Spleen (tissue), 7 donors: ENCODE measurements at regions not wholly inside any gene's neighbourhood (a gene's known extent, or its start where the extent isn't known, plus 50 kb on each side); places are given as distances from the start of the nearest gene placed in this dataset.
A peak's percentile ranks its signal among the peaks of the same experiment; 100 is the strongest.

Experiments
- POLR2A ChIP-seq, 3 donors: fragments of 450-650 bp; IDR thresholded peaks; one replicate each; pipeline ENCODE4 v1.5.1; 2017; ENCODE audit warnings: antibody characterized with exemption in 3 of 3, mild to moderate bottlenecking in 1 of 3
- POLR2AphosphoS5 ChIP-seq, 3 donors: sonication (generic); formaldehyde crosslinking; IDR thresholded peaks; one replicate each; pipeline ENCODE4 v1.5.1; 2017; ENCODE audit warnings: antibody characterized with exemption in 3 of 3
- TF ChIP-seq, protein P1 (sequence below), 11 experiments: fragments of 200-600 bp in 7 of 11; fragments of 450-650 bp in 4 of 11; sonication (generic) in 4 of 11; IDR thresholded peaks in 8 of 11; conservative IDR thresholded peaks in 3 of 11; 1 replicate in 7 of 11; 2 replicates in 4 of 11; pipeline versions ENCODE4 v1.4.0 to v1.8.0; 2016 to 2021; ENCODE audit warnings: antibody characterized with exemption in 11 of 11, inconsistent platforms in 4 of 11, mild to moderate bottlenecking in 1 of 11
- donor health status: DM: no; HTN: no; CAD: no; lungs with moderate emphysema.
- donor health status: DM: no; HTN: no; CAD: no.
- donor health status: DM: no; HTN: no; CAD: no.

DNA sequence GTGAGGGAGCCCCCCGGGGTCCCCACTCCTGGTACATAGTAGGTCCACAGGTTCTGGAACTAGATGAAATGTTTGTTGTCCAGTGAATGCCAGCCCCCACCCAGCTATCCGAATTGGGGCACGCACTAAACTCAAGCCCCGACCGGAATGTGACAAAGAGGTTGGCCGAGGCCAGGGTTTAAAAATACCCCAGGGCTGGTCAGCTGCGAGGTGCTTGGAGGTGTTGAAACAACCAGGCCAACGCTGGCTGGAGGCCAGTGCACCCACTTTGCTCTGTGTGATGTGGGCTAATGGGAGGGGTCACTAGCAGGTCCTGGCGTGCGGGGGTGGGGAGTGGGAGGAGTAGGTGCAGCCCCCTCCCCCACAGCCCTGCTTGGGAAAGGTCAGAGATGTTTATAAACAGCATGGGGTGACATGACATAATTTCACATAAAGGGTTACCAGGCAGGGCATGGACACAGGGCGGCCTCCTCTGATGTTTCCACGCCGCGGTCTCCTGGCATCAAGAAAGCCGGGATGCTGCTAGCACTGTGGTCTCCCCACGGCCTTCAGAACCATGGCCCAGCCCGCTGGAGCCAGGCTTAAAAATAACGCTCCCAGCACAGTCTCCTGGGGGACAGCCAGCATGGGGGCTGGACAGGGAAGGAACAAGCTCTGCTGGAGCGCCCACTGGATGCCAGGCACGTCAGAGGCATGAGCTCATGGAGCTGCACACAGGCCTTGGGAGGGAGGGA is 111.2 kb upstream of the PTPN1 start:
- TF ChIP-seq, protein P1, sequence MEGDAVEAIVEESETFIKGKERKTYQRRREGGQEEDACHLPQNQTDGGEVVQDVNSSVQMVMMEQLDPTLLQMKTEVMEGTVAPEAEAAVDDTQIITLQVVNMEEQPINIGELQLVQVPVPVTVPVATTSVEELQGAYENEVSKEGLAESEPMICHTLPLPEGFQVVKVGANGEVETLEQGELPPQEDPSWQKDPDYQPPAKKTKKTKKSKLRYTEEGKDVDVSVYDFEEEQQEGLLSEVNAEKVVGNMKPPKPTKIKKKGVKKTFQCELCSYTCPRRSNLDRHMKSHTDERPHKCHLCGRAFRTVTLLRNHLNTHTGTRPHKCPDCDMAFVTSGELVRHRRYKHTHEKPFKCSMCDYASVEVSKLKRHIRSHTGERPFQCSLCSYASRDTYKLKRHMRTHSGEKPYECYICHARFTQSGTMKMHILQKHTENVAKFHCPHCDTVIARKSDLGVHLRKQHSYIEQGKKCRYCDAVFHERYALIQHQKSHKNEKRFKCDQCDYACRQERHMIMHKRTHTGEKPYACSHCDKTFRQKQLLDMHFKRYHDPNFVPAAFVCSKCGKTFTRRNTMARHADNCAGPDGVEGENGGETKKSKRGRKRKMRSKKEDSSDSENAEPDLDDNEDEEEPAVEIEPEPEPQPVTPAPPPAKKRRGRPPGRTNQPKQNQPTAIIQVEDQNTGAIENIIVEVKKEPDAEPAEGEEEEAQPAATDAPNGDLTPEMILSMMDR (IDR thresholded peaks at IDR 0.05 in 8 of 11, conservative IDR thresholded peaks at IDR 0.05 in 3 of 11): no peak
- TF ChIP-seq POLR2A (IDR thresholded peaks at IDR 0.05) (no peak), POLR2AphosphoS5 (IDR thresholded peaks at IDR 0.05) (peak in 2 of 3 donors; percentile 32 to 36)
